ENCODE measurements at regions not wholly inside any gene's neighbourhood (a gene's known extent, or its start where the extent isn't known, plus 50 kb on each side); places are given as distances from the start of the nearest gene placed in this dataset.
A peak's percentile ranks its signal among the peaks of the same experiment; 100 is the strongest.

DNA sequence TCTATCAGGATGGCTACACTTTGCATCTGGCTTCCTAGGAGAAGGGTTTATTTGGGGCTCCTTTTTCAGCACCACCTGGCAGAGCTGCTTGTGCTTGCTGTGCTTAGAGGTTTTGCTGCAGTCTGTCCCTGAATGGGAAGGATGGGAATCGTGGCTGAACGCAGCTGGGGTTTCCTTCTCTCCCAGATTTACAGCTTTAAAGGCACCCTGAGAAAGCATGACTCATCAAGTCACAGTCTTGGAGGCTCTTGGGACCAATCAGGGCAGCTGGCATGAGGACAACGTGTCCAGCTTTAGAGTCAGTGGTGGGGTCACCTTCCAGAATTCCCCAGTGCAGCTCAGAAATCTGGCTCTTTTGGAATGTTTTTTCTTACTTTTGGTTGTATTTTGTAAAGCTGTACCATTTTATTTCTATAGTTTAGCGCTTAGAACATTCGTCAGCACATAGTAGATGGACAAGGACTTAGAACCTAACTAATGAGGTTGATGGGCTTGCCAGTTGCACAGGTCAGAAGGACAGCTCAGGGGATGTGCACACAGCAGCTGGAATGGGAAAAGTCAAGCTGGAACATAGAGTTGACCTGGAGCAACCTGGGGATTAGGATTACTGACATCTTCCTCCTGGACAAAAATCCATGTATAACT is 222.6 kb downstream of the PRDM2 start:
- DNase-seq, result no peak

DNA sequence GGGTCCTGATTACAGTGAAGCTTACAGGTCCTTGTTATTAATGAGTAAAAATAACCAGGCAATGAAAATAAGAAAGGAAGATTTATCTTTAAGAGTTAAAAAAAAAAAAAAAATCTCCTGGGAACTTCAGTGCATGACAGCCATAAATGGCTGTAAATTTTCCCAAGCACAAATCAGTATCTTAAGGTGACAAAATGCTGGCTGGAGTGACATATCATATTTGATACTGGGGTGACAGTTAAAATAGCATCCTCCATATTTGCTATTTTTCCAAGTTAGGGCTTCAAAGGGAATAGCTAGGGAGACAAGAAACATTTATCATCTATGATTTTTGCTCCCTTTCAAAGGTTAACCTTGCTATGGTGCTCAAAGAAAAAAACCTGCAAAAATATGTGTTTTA is 226.6 kb downstream of the PRDM2 start:
- DNase-seq, result no peak

DNA sequence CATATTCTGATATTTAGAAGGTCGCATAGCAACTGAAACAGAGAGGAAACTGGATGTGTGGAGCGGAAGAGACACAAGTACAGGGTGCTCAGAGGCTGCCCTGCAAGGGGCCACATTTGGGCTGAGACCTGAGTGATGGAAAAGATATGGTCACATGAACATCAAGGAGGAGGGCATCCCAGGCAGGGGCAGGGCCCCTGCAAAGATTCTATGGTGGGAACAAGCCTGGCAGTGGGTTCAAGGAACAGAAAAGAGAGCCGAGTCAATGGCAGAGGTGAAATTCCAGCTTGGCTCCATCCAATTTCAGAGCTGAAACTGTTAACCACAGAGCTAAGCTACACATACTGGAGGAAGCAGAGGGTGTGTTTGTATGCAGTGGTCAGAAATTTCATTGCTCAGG is 227.7 kb downstream of the PRDM2 start:
- DNase-seq, result no peak

DNA sequence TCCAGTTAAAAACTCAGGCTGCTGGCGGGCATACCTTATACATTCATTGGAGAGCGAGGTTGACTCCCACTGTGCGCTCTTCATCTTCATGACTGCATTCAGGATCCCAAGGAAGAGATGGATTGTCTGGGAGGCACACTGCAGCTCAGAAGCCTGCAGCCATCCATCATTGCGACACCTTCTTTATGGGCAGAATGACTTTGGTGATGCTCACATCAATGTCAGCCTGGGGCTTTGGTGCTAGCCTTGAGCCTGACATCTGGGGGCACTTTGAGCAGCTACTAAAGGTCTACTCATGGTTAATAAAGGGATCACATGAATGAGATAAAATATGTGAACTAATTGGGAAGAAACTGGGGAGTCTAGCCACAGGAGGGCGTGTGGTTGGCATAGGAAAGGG is 229.3 kb downstream of the PRDM2 start:
- no peak for DNase-seq

DNA sequence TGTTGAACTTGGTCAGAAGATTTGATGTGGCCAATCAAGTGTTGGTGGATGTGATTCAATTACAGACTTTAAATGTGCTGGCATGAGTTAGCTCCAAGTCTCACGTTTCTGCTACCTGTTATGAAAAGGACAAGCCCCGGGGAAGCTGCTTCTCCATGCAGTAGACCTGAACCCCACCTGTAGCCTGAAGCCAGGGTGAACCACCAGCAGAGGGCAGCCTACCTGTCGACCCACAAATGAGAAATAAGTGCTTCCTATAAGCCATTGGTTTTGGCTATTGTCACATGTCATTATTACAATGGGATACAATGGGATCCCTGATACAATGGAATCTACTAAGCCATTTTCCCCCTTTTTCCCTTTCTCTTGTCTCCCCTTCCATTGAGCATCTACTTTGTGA is 230.2 kb downstream of the PRDM2 start:
- DNase-seq, result peak in 1 of 3 experiments; percentile 3

DNA sequence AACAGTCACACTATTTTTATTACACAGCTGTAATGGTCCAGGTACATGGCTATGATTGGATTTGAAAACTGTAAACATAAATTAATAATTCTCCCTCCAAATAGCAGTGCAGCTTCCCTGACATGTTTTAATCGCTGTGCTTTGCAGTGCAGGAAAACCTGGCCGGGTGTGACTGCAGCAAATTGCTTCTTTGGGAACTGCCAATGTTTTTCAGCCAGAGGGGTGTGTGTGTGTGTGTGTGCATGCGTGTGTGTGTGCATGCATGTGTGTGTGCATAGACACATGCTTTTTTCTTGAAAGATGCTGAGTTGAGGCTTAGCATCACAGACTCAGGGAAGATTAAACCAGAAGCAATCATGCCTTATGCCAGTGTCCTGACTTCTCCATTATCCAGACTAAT is 231.2 kb downstream of the PRDM2 start:
- DNase-seq, result no peak

DNA sequence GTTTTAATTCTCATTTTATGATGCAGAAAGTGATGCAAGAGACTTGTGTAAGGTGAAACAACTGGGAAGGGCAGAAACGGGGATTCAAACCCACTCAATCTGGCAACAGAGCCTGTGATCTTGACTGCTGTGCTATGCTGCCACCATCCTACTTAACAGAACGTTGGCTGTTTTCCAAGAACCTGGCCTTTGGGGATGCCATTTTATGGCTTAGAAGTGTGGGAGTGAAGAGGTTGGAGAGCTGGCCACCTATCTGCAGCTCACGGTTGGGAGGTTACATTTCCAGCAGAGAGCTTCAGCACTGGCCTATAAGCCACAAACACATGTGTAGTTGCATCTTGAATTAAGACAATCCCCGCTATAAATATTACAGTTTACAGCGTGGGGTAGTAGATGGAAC is 235.3 kb downstream of the PRDM2 start:
- peak in 2 of 3 experiments; percentile 26 to 94 for DNase-seq

DNA sequence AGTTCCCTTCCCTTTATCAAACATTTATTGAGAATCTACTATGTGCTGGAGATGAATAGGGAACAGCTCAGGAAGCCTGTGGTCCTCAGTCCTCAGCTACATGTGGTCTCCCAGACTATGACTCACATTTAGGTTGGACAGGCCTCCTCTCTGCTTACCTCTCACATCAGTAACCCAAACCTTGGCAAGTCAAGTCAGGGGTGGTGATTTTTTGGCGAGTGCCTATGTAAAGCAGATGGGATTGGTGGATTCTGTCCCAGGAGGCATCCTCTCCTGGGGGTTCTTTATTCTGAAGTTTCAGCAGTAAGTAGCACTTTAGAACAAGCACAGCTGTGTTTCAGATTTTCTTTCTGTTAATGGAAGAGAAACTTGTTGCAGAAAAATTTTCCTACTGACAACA is 241.3 kb downstream of the PRDM2 start:
- DNase-seq, result no peak

DNA sequence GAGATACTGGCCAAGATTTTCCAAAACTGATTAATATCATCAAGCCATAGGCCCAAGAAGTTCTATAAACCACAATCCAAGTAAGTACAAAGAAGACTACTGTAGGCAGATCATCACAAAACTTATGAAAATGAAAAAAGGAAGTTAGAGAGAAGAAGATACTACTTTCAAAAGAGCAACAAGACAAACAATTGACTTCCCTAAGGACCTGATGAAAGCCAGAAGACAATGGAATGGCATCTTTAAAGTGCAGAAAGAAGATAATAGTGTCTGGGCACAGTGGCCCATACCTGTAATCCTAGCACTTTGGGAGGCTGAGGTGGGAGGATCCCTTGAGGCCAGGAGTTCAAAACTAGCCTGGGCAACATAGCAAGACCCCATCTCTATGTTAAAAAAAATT is 243.1 kb downstream of the PRDM2 start:
- no peak for DNase-seq

DNA sequence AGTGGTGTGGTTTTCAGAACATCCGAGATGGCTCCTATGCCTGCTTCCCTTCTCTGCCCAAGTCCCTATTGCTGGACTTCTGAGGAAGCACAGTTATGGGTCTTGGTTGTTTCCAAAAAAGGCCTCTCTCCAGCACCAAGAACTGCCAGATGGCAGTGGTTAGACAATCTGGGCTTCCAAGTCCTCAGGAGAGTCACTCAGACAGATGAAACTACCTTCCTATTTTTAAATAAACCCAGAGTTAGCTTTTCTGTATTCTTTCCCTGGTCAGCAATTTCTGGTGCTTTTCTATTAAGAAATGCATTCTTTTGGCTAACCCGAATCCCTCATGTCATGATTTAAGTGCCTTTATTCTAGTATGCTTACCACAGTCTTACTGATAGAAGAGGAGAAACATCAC is 245.9 kb downstream of the PRDM2 start:
- no peak for DNase-seq

DNA sequence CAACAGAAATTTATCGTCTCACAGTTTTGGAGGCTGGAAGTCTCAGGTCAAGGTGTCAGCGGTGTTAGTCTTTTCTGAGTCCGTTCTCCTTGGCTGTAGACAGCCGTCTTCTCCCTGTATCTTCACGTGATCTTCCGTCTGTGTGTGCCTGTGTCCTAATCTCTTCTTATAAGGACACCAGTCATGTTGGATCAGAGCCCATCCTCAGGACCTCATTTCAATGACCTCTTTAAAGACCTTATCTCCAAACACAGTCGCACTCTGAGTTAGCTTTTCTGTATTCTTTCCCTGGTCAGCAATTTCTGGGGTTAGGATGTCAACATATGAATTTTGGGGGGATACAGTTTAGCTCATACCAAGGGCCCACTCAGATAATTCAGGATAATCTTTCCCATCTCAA is 247.7 kb downstream of the PRDM2 start:
- DNase-seq, result no peak

DNA sequence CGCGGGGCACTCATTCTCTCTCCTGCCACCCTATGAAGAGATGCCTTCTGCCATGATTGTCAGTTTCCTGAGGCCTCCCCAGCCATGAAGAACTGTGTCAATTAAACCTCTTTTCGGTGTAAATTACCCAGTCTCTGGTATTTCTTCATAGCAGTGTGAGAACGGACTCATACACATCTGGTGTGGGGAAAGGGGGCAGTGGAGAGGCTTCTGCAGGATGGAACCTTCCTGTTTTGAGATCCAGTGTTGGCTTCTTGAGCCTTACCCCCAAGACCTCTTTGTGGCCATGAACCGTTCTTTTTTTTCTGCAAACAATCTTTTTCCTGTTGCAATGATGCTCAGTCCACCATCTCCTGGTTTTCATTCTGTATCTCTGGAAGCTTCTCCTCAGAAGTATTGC is 248.4 kb downstream of the PRDM2 start:
- DNase-seq, result no peak

DNA sequence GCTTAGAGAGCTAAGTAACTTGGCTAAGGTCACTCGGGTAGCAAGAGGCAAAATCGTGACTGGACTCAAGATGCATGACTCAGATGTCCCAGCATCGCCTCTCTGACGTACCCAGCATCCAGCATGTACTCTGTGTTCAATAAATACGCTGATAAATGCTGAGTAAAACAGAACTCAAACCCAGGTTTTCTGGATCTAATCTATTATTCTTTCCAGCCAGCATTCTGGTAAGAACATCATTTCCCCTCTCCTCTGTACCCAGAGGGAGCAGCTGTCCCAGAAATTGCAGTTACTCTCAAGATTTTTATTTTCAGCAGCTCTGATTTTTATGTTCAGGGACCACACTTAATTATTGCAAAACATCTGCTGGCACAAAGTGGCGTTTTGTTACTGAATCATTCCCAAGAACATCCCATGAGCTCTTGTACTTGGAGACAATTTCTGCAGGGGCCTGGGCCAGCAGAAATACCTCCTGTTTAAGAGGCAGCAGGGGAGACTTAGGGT is 249.0 kb downstream of the PRDM2 start:
- no peak for DNase-seq

DNA sequence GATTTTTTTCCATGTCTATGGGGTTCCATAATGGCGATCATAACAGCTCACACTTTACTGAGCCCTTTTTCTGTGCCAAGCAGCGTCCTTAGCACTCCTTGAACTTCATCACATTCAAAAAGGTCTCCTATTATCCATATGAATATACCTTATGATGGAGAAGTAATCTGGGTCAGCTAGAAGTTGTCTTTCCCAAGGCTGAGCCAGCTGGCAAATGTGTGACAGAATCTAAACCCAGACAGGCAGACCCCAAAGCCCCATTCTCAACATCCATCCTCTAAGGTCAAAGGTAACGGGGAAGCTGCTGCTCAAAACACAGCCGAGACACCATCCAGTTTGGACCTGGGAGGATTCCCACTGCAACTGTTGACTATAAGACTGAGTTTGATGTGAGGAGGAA is 249.6 kb downstream of the PRDM2 start:
- DNase-seq, result no peak

DNA sequence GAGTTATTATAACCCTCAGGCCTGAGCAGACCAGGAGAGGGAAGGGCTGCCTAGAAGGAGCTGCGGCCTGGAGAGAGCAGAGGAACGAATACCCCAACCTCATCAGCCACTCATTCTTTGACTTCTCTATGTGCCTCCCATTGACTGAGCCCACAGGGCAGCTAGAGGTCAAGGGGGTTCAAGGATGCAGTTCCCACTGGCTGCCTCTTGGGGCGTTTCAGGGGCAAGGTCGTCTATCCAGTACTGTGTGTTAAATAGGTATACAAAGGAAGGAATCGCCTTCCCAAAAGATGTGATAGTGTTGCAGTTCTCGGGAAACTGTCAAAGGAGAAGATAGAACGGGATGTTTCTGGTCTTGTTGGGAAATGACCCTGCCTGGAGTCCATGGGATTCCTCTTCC is 250.6 kb downstream of the PRDM2 start:
- DNase-seq, result no peak

DNA sequence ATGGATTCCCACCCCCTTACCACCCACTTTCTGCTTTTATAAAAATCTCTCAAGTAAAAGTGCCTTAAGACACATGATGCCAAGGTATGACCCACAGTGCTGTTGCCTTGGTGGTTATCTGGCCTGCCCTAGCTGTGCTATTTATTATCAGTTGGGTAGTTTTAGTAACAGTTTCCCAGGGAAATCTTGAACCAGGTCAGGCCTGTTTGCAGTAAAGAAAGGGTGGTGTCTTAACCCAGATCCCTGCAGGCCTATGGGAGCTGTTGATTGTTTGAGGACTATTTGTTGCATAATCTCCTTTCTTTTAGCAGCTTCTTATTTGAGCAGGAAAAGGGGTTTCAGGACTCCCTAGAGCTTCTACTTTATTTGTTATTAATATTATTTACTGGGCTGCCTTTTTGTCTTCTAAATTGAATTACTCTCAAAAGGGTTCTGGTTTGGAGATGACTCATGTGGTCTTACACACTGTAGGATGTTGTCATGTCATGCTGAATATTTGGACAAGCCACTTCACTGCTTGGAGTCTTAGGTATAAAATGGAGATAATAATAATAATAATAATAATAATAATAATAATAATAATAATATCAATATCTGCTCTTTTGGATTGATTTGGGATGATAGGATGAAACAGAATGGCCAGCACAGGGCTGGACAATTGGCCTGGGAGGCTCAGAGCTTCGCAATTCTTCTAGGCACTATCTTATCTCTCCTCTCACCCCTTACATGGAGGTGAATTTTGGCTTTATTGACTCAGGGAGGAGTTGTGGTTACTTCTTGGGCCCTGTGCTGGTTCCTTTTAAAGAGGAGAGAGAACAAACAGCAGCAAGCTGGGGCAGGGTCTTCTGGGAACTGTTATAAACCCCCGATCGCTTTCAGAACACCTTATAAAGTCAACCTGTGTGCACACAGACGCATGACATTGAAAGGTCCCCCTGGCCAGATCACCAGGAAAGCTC is 252.1 kb downstream of the PRDM2 start:
- DNase-seq, result no peak

DNA sequence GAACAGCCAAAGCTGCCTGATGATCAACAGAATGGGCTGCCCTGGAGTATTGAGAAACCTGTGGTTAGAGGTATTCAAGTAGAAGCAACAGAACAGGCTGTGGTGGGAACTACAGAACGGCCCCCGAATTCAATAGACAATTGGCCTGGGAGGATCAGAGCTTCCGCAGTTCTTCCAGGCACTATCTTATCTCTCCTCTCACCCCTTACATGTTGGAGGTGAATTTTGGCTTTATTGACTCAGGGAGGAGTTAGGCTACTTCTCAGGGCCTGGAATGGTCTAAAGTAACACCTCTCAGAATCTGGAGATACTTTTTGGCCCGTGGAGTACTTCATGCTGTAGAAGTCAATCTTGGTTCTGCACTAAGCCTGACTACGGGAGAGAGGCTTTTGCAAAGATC is 253.0 kb downstream of the PRDM2 start:
- DNase-seq, result no peak

DNA sequence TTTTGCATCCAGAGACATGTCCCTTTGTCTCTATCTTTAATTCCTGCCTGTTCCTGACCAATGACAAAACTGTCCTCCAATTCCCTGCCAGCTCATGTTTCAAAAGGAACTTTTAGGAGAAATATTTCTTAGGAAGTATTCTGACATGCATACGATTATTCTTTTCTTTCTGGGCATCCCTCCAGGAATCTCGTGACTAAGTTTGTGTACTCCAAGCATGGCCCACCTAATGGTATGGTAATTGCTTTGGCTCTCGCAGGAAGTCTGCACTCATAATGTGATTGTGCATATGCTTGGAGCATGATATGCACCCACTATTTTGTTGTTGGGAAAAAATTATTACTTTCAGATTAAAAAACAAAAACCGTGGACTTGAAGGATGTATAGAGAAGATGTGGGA is 256.4 kb downstream of the PRDM2 start:
- no peak for DNase-seq

DNA sequence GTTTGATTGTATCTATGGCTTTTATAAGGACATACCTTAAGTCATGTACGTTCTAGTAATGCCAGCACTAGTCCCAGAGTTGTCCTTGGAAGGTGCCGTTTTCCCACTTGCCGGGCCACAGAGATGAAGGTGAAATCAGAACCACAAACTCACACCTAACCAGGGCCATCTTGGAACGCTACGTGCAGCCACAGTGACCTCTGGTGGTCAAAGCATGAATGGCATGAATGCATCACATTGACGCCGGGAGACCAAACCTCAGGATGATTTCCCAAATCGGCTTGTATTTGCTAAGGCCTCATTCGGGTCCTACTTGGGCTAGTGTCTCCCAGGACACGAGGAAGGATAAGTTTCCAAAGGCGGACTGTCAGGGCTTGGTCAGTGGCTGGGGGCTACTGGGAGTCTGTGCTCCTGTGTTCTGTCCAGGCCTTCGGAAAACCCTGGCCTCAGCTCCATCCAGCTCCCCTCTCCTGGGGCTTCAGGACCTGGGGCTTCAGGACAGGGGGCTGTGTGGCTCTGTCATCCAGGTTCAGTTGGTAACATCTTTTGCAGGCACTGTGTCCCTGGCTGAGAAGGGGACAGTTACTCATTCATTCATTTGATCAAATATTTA is 260.5 kb downstream of the PRDM2 start:
- peak; percentile 60 to 82 (median 79) for DNase-seq

DNA sequence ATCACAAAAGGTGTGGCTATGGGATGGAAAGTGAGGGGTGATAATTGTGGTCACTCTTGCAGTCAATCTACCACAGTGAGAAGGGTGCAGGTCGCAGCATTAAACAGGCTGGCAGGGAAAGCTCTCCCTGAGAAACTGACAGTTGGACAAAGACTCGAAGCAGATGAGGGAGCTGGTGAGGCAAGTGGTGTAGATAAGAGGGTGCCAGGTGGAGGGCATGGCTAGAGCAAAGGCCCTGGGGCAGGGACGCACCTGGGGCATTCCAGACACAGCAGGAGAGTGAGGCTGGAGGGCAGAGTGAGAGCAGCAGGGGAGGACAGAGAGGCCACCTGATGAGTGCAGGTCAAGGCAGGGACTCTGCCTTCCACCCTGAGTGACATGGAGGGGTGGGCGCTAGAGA is 264.8 kb downstream of the PRDM2 start:
- peak in 1 of 3 experiments; percentile 30 for DNase-seq

DNA sequence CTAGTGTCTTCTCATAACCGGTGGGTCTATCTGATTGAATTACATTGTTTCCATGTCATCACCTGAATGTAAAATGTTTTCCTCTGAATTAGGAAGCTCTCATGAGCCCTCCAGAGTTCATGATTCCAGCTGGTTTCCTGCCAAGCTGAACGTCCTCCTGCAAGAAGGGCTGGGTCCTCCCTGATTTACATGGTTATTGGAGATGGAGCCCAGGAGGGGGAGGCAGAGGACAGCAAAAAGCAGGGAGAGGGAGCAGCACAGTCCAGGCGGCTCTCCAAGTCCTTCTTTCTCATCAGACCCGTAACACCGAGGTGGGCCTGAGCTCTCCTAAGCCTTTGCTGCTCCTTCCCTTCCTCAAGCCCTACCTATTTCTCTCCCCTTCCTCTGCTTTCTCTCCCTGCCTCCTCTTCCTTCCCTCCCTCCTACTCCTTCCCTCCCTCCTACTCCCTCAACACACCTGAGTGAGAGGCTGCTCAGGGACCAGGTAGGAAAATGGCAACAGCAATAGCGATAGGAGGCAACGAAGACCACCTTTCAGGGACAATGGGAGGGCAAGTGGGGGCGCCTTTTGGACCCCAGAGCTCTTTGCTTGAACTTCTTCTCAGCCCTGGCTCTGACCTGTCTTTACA is 265.9 kb downstream of the PRDM2 start:
- peak; percentile 27 to 88 (median 68) for DNase-seq

DNA sequence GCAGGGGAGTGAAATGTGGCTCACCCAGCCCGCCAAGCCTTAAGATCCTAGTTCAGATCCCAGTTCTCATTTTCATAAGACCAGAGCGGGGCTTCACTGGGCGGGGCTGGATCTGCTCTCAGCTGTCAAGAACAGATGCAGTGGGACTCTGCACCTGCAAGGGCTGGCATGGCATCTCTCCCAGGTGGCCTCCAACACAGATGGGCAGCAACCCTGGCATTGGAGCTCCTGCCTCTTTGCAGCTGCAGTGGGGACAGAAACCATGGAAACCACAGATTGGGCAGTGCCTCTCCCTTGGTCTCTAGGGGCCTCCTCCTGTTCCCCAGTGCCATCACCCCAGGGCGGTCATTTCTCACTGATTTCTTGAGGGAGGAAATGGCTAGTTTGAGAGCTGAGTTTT is 267.7 kb downstream of the PRDM2 start:
- DNase-seq, result peak in 1 of 3 experiments; percentile 5

DNA sequence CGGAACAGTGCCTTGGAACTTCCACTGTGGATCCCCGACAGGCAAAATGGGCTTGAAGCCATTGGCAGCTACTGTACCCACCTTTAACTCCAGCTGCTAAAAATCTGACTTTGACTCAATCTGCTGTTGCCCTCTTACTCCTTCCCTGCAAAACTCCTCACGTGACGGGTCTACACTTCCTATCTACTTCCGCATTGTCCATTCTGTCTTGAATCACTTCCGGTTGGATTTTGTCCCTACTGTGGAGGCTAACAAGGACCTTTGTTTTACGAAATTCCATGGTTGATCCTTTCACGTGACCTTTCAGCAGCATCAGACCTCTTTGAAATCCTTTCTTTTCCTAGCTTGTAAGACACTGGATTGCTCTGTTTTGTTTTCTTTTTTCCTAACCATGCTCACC is 268.4 kb downstream of the PRDM2 start:
- no peak for DNase-seq
